ENCODE measurements at regions not wholly inside any gene's neighbourhood (a gene's known extent, or its start where the extent isn't known, plus 50 kb on each side); places are given as distances from the start of the nearest gene placed in this dataset.

- TF ChIP-seq CTCF (conservative IDR thresholded peaks at IDR 0.05; ENCODE audit: low read depth, low read length) (no peak), EZH2 (IDR thresholded peaks at IDR 0.05; ENCODE audit: borderline replicate concordance, low read depth, low read length, poor library complexity, severe bottlenecking) (no peak)
Measured at GRCh38 chr1:43067977-43068751, 103.9 kb downstream of the EBNA1BP2 start.
